ENCODE measurements at regions not wholly inside any gene's neighbourhood (a gene's known extent, or its start where the extent isn't known, plus 50 kb on each side); places are given as distances from the start of the nearest gene placed in this dataset.
A peak's percentile ranks its signal among the peaks of the same experiment; 100 is the strongest.
"Not testable (repeated sequence)": the region's sequence is repeated elsewhere in the genome, so short reads cannot be mapped to it uniquely, and the experiment has no call there.

DNA sequence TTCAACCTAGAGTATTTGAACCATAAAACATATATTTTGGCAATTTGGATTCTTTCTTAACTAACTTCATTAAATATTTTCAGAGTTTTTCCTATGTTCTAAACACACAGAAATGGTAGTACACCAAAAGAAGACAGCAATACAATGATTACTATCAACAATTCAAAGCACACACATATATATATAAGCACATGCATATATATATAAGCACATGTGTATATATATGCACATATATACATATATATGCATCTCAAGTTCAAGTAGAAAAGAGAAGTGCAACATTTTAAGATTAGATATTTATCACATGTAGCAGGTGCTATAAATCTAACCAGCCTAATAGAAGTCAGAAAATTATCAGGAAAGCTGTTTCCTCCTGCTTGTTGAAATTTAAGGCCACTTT lies 320.9 kb upstream of the FSIP2 start:
- Mint-ChIP-seq H3K9me3 (peaks cover 8% of the 10 kb centered on the region), H3K36me3 (ENCODE audit: low read depth) (peaks cover 2% of the 10 kb centered on the region), H3K4me3 (no peak overlapping the region), H3K27me3 (ENCODE audit: insufficient read depth) (no peaks in the 10 kb centered on the region), H3K4me1 (no peaks in the 10 kb centered on the region), H3K27ac (no peak overlapping the region)
- no peak for TF ChIP-seq CTCF (conservative IDR thresholded peaks at IDR 0.05)
- Histone ChIP-seq H3K27ac (ENCODE audit: low read depth, low read length) (no peak overlapping the region), H3K9ac (ENCODE audit: extremely low read depth, low read length, poor library complexity, severe bottlenecking) (no peak overlapping the region), H3K4me1 (ENCODE audit: control insufficient read depth, insufficient read depth, low read length) (no peaks in the 10 kb centered on the region), H3K4me3 (ENCODE audit: low read length) (no peak overlapping the region), H3K9me3 (ENCODE audit: control insufficient read depth, low read length) (no peaks in the 10 kb centered on the region), H3K36me3 (ENCODE audit: control insufficient read depth, insufficient read depth, low read length) (no peaks in the 10 kb centered on the region), H3K27me3 (ENCODE audit: control insufficient read depth, insufficient read depth, low read length, poor library complexity, severe bottlenecking) (no peaks in the 10 kb centered on the region)
- no peak for DNase-seq

GRCh38 chr2:185424958-185425629 lies 313.5 kb upstream of the FSIP2 start:
- peak overlapping the region; percentile 84 for H3K4me3 Mint-ChIP-seq
- Histone ChIP-seq H3K4me3 (ENCODE audit: low read length) (peak overlapping the region; percentile 92), H3K9ac (ENCODE audit: extremely low read depth, low read length, poor library complexity, severe bottlenecking) (peak overlapping the region; percentile 87), H3K27ac (ENCODE audit: low read depth, low read length) (peak overlapping the region; percentile 0)
- H3K9me3 Mint-ChIP-seq; H3K36me3 Mint-ChIP-seq (ENCODE audit: low read depth); H3K9me3 ChIP-seq (ENCODE audit: control insufficient read depth, low read length); H3K36me3 ChIP-seq (ENCODE audit: control insufficient read depth, insufficient read depth, low read length); H3K4me1 ChIP-seq (ENCODE audit: control insufficient read depth, insufficient read depth, low read length); H3K27me3 Mint-ChIP-seq (ENCODE audit: insufficient read depth); H3K27me3 ChIP-seq (ENCODE audit: control insufficient read depth, insufficient read depth, low read length, poor library complexity, severe bottlenecking): not testable (repeated sequence)
- DNase-seq, result peak; percentile 72
- peak overlapping the region; percentile 98 for H3K27ac Mint-ChIP-seq
- WGBS, 2 experiments (ENCODE audit: insufficient coverage in 1 of 2, insufficient read length in 1 of 2), result 14 to 36% methylated on average over 4 to 32 of the region's 33 CpGs
- H3K4me1 Mint-ChIP-seq, result peaks cover 23% of the 10 kb centered on the region

- no peak overlapping the region for H3K27ac Mint-ChIP-seq
- Histone ChIP-seq H3K36me3 (ENCODE audit: control insufficient read depth, insufficient read depth, low read length) (peaks cover 9% of the 10 kb centered on the region), H3K4me1 (ENCODE audit: control insufficient read depth, insufficient read depth, low read length) (no peaks in the 10 kb centered on the region), H3K27me3 (ENCODE audit: control insufficient read depth, insufficient read depth, low read length, poor library complexity, severe bottlenecking) (no peaks in the 10 kb centered on the region), H3K9me3 (ENCODE audit: control insufficient read depth, low read length) (peaks cover 6% of the 10 kb centered on the region), H3K9ac (ENCODE audit: extremely low read depth, low read length, poor library complexity, severe bottlenecking) (no peak overlapping the region), H3K27ac (ENCODE audit: low read depth, low read length) (no peak overlapping the region), H3K4me3 (ENCODE audit: low read length) (peak overlapping the region; percentile 92)
- H3K4me1 Mint-ChIP-seq, result peaks cover 27% of the 10 kb centered on the region
- DNase-seq, result no peak
- WGBS, 2 experiments (ENCODE audit: insufficient coverage in 1 of 2, insufficient read length in 1 of 2), result 86% methylated on average over 1 of the region's 1 CpG; no CpG with 5 or more reads in 1 of the 2 experiments
- H3K4me3 Mint-ChIP-seq, result no peak overlapping the region
- no peaks in the 10 kb centered on the region for H3K27me3 Mint-ChIP-seq (ENCODE audit: insufficient read depth)
- peaks cover 13% of the 10 kb centered on the region for H3K36me3 Mint-ChIP-seq (ENCODE audit: low read depth)
- no peak for TF ChIP-seq CTCF (conservative IDR thresholded peaks at IDR 0.05)
- peaks cover 2% of the 10 kb centered on the region for H3K9me3 Mint-ChIP-seq
Observed at GRCh38 chr2:185428000-185428399, 310.6 kb upstream of the FSIP2 start.

DNA sequence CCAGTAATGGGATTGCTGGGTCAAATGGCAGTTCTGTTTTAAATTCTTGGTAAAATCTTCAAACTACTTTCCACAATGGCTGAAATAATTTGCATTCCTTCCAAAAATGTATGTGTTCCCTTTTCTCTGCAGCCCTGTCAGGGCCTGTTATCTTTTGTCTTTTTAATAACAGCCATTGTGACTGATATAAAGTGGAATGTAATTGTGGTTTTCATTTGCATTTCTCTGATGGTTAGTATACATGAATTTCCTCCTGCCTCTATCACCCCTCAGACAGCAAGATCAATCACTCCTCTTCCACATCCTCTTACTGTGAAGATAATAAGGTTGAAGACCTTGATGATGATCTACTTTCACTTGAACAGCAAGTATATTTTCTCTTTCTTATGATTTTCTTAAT lies 304.8 kb upstream of the FSIP2 start:
- H3K4me3 ChIP-seq (ENCODE audit: low read length), result no peak overlapping the region
- Mint-ChIP-seq H3K4me3 (no peak overlapping the region), H3K27ac (no peak overlapping the region), H3K27me3 (ENCODE audit: insufficient read depth) (no peaks in the 10 kb centered on the region), H3K4me1 (peaks cover 8% of the 10 kb centered on the region), H3K36me3 (ENCODE audit: low read depth) (peaks cover 19% of the 10 kb centered on the region), H3K9me3 (peaks cover 3% of the 10 kb centered on the region)
- no peaks in the 10 kb centered on the region for H3K27me3 ChIP-seq (ENCODE audit: control insufficient read depth, insufficient read depth, low read length, poor library complexity, severe bottlenecking)
- TF ChIP-seq CTCF (conservative IDR thresholded peaks at IDR 0.05), result no peak
- H3K4me1 ChIP-seq (ENCODE audit: control insufficient read depth, insufficient read depth, low read length), result no peaks in the 10 kb centered on the region
- no peak overlapping the region for H3K9ac ChIP-seq (ENCODE audit: extremely low read depth, low read length, poor library complexity, severe bottlenecking)
- H3K36me3 ChIP-seq (ENCODE audit: control insufficient read depth, insufficient read depth, low read length), result peaks cover 1% of the 10 kb centered on the region
- H3K27ac ChIP-seq (ENCODE audit: low read depth, low read length), result no peak overlapping the region
- no peak for DNase-seq
- peaks cover 9% of the 10 kb centered on the region for H3K9me3 ChIP-seq (ENCODE audit: control insufficient read depth, low read length)
